ENCODE measurements at regions not wholly inside any gene's neighbourhood (a gene's known extent, or its start where the extent isn't known, plus 50 kb on each side); places are given as distances from the start of the nearest gene placed in this dataset.

DNA sequence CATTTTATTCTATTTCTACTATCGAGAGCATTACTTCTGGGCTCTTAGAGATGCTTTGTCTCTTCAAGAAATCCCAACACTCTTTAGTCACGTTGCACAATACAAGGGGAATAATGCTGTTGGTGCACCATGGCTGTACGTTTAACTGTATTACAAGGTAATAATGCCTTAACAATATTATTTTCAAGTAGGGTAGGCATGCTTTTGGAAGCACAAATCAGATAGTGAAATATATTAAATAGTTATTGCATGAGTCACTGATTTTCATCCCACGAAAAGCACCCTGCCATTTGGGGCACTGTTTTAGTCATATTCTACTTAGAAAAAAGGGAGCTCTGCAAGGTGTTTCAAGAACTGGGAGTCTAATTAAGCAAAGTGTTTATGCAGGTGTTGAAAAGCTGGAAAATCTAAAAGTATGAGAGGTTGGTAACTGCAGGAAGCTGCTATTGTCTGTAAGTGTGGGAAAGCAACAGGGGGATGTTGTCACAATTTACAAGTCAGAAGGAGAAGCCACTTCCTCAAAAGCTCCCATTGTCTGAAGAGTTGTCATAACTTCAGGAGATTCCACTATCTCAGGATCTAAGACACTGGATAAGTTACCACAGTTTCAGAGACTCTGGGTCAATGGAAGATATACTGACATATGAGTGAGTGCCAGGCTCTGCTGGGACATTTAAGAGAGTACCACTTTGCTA, 218.2 kb downstream of the JRKL start:
- no peak for DNase-seq (ENCODE audit: low spot score)

DNA sequence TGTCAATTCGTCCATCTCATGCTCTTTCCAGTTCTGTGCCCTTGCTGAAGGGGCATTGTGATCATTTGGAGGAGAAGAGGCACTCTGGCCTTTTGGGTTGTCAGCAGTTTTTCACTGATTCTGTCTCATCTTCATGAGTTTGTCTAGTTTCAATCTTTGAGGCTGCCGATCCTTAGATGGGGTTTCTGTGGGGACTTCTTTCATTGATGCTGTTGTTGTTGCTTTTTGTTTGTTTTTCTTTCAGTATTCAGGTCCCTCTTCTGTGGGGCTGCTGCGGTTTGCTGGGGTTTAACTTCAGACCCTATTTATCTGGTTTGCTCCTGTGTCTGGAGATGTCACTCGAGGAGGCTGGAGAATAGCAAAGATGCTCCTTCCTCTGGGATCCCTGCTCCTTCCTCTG, 224.3 kb downstream of the JRKL start:
- DNase-seq (ENCODE audit: low spot score) = no peak

DNA sequence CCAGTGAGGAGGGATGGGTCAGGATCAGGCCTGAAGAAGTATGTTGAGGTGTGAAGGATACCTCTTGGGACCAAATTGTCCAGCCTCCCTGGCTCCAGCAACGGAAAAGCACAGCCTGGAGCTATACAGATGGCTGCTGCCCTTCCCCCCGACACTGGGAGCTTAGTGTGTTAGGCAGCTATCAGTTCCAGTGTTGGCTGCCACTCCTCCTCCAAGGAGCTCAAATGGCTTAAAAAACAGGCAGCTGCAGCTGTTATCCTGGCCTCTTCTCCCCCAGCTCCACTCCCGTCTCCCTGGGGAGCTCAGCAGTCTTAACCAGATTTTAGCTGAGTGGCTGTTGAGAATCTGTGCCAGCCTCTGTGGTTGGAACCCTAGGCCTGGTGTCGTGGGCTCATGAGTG, 225.0 kb downstream of the JRKL start:
- no peak for DNase-seq (ENCODE audit: low spot score)

- no peak for DNase-seq (ENCODE audit: low spot score)
Observed at GRCh38 chr11:96620464-96621044, 230.7 kb downstream of the JRKL start.

DNA sequence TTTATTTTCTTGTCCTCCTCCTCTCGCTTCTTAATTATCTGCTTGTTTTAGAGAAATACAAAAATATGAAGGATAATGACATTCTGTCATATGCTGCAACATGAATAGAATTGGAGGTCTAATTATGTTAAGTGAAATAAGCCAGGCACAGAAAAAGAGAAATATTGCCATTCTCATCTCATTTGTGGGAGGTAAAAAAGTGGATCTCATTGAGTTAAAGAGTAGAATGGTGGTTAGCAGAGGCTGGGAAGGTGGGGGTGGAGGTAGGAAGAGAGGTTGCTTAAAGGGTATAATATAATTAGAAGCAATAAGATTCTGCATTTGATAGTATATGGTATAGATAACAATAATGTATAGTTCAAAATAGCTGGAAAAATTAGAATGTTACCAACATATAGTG, 231.3 kb downstream of the JRKL start:
- DNase-seq (ENCODE audit: low spot score) = no peak

- DNase-seq (ENCODE audit: low spot score) = no peak
Observed at GRCh38 chr11:96622026-96622634, 232.3 kb downstream of the JRKL start.

- no peak for DNase-seq (ENCODE audit: low spot score)
Observed at GRCh38 chr11:96624126-96624525, 234.3 kb downstream of the JRKL start.

GRCh38 chr11:96627376-96627775, 237.6 kb downstream of the JRKL start:
- DNase-seq (ENCODE audit: low spot score) = no peak

DNA sequence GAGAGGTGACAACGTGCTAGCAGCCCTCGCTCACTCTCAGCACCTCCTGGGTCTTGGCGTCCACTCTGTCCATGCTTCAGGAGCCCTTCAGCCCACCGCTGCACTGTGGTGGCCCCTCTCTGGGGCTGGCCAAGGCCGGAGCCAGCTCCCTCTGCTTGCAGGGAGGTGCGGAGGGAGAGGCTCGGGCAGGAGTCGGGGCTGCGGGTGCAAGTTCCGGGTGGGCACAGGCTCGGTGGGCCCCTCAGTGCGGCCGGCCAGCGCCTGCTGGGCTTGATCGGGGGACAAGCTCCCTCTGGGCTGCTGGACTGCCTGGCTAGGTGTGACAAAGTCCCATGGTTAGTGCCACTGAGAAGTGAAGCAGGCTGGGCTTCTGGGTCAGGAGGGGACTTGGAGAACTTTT, 245.8 kb downstream of the JRKL start:
- DNase-seq (ENCODE audit: low spot score) = no peak

DNA sequence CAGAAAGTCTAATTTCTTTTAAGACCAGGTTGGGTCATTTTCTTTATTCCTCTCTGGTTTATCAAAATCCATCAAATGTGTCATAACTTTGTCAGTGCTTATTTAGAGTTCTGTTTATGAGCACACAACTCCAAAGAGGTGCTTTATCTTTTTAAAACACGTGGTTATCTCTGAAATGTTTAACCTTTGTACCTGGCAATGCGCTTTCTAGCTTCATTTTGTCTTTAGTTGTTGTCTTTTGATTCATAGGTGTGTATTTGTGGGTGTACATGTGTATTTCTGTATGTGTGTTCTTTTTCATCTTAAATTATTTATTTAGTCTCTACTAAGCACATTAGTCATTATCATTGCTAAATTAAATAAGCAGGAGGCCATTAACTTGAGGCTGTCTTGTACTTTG, 251.4 kb downstream of the JRKL start:
- DNase-seq (ENCODE audit: low spot score) = no peak

- DNase-seq (ENCODE audit: low spot score) = no peak
Observed at GRCh38 chr11:96642583-96642982, 252.8 kb downstream of the JRKL start.

- no peak for DNase-seq (ENCODE audit: low spot score)
Observed at GRCh38 chr11:96643173-96643572, 253.4 kb downstream of the JRKL start.

GRCh38 chr11:96647621-96648020, 257.8 kb downstream of the JRKL start:
- no peak for DNase-seq (ENCODE audit: low spot score)

- DNase-seq (ENCODE audit: low spot score) = no peak
Observed at GRCh38 chr11:96648991-96649390, 259.2 kb downstream of the JRKL start.

GRCh38 chr11:96652516-96652915, 262.7 kb downstream of the JRKL start:
- no peak for DNase-seq (ENCODE audit: low spot score)

DNA sequence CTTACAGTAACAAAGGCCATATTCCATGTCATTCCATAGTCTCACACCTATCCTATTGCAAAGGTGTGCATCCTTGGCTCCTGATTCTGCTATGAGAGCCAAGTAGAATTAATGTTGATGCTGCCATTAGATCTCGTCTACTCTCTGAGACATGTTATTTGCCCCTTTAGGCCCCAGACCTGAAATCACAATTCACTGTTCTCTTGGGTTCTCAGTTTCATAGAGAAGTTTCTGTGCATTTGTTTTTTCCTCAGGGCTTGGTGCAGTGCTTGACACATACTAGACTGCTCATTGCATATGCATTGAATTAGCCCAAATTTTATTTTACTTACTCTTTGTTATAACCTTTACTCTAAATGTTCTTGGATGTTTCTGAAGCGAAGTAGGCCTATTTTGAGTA, 265.7 kb downstream of the JRKL start:
- DNase-seq (ENCODE audit: low spot score) = no peak

GRCh38 chr11:96658436-96658835, 268.6 kb downstream of the JRKL start:
- no peak for DNase-seq (ENCODE audit: low spot score)

DNA sequence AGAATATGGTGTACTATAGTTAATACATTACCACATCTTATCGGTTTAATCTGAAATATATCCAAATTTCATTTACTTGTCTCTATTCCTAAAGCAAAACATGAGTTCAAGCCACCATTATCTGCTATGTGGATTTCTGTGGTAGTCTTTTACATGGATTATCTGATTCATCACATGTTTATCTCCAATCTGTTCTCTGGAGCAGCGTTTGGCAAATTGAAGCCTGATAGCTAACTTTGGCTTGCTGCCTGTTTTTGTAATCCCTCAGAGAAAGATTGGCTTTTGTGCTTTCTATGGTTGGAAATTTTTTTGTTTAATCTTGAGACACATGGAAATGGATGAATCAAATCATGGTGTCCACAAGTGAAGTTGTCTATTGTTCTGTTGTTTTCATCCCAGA, 274.3 kb downstream of the JRKL start:
- DNase-seq (ENCODE audit: low spot score) = no peak

DNA sequence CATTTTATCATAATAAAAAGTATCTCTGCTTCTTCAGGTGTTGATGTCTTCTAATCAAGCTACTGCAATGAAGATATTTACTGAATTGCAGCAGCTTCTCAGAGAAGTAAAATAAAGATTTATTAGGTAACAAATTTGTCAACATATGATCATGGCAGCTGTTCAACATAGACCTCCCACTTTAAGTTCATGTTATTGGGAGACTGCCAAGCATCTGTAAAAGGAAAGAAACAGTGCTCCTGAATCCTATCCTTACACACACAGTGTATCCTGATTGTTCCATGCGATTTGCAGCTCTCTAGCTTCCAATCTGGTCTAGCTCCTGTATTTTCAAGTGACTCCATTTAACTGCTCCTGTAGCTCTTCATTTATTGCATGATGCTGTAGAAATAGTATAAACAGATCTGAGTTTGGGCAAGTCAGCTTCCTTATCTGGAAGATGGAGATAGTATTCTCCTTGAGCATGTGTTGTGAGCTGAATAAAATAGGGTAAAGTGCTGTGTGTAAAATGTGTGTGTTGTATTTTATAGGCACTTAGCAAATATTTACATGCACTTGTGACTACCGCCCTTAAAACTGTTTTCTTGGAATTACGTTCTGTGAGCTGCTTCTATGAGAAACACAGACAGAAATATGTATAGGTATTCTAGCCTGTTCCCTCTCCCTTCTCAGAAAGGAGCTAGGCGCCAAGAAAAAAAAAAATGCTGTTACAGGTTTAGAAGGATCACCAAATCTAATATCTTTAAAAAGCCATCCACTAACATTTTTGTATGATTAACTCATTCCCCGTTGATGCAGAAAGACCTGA, 290.6 kb downstream of the JRKL start:
- DNase-seq (ENCODE audit: low spot score) = no peak

DNA sequence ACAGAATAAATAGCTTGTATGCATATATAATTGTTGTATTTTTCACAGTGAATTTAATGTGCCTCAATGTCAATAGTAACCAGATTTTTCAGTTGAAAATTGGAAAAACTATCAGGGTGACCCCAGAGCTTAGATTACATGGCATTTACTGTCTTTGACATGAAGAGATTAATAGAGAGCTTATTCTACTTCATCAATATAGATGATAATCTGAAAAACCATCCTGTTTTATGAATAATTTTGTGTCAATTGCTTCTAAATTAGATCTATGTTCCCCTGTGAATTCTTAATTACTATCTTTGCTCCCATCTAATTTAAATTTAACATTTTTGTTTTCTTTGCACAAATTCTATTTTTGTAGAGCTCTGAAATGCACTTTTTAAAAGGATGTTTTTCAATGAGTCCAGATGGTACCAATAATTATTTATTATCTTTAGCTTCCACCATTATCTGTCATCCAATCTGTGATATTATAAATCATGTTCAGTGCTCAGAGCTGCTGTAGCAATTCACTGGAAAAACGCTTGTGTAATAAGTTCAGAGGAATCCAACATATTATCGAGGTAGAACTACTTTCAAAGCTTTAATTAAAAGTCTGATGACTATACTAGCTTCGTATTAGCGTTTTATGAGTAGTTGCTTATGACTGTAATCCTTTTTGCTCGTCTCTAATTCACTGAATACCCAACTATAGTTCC, 291.4 kb downstream of the JRKL start:
- DNase-seq (ENCODE audit: low spot score) = no peak

DNA sequence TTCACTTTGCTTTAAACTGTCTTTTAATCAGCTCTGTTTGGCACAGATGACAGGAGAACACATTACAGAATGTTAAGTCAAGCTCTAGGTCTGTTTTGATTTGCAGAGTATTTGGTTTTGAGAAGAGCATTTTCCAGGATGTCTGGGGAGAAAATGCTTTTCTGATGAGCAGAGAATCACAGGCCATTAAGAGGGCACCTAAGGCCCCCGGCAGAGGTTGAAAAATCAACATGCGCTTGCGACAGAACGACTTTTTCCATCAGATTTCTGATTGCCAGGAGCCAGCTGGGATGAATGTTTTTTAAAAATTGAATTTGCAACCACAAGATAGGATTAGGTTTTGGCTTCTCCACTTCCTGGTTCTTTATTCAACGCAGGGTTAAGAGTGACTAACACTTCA, 304.5 kb downstream of the JRKL start:
- DNase-seq (ENCODE audit: low spot score) = no peak

GRCh38 chr11:96696731-96697130, 306.9 kb downstream of the JRKL start:
- no peak for DNase-seq (ENCODE audit: low spot score)

All from AG08395 (cell line).